Kidney epithelial cell (primary cell): ENCODE measurements at regions not wholly inside any gene's neighbourhood (a gene's known extent, or its start where the extent isn't known, plus 50 kb on each side); places are given as distances from the start of the nearest gene placed in this dataset.

ENCODE experiments used
- DNase-seq: peaks from one replicate; pipeline ENCODE4 v3.0.0-alpha.2; 2010; ENCODE audit warnings: low read depth
- H3K27me3 ChIP-seq: 2 replicates; pipeline ENCODE4 v1.6.0; 2011; ENCODE audit warnings: low read length; ENCODE audit not compliant: control insufficient read depth, insufficient read depth
- H3K36me3 ChIP-seq: 2 replicates; pipeline ENCODE4 v1.5.1; 2011; ENCODE audit warnings: low read length; ENCODE audit not compliant: control insufficient read depth, insufficient read depth
- H3K4me3 ChIP-seq: 2 replicates; pipeline ENCODE4 v1.5.1; 2011; ENCODE audit warnings: low read depth, mild to moderate bottlenecking, control low read depth, low read length
- CTCF ChIP-seq: IDR thresholded peaks from 2 replicates; pipeline ENCODE4 v1.5.1; 2011; ENCODE audit warnings: mild to moderate bottlenecking, moderate library complexity, low read length, control low read depth, inconsistent platforms; ENCODE audit not compliant: insufficient read depth, poor library complexity, severe bottlenecking

- DNase-seq, result no peak
- Histone ChIP-seq H3K4me3 (no peak overlapping the region), H3K36me3 (no peaks in the 10 kb centered on the region), H3K27me3 (no peaks in the 10 kb centered on the region)
- no peak for TF ChIP-seq CTCF
These were observed 546.9 kb upstream of the CCDC54 start for GRCh38 chr3:106830334-106830733.

DNA sequence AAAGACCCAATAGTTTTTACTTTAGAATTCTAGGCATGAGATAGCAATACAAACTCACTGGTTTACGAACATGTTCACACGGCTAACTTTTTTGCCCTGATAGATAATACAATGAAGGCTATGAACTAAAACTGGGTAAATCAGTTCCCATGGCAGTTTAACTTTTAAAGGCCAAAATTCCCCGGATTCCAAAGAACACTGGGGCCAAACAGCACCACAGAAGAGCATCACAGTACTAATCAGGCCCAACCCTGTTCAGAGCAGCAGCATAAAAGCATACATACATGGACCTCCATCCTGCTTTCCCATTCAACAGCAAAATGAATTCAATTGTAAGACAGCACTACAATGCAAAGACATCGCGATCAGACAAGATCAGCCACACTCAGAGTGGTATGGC lies 540.3 kb upstream of the CCDC54 start:
- H3K36me3 ChIP-seq, result no peaks in the 10 kb centered on the region
- no peak for DNase-seq
- no peak overlapping the region for H3K4me3 ChIP-seq
- no peak for TF ChIP-seq CTCF
- no peaks in the 10 kb centered on the region for H3K27me3 ChIP-seq

GRCh38 chr3:106837616-106838015 lies 539.6 kb upstream of the CCDC54 start:
- no peak for DNase-seq
- Histone ChIP-seq H3K4me3 (no peak overlapping the region), H3K36me3 (no peaks in the 10 kb centered on the region), H3K27me3 (no peaks in the 10 kb centered on the region)
- TF ChIP-seq CTCF, result no peak

- no peak for TF ChIP-seq CTCF
- Histone ChIP-seq H3K36me3 (no peaks in the 10 kb centered on the region), H3K4me3 (no peak overlapping the region), H3K27me3 (no peaks in the 10 kb centered on the region)
- DNase-seq, result no peak
These were observed 537.5 kb upstream of the CCDC54 start for GRCh38 chr3:106839576-106840280.

- DNase-seq, result no peak
- no peak for TF ChIP-seq CTCF
- no peaks in the 10 kb centered on the region for H3K36me3 ChIP-seq
These were observed 536.9 kb upstream of the CCDC54 start for GRCh38 chr3:106840319-106840718.

GRCh38 chr3:106842151-106842550 lies 535.1 kb upstream of the CCDC54 start:
- no peak for TF ChIP-seq CTCF
- no peaks in the 10 kb centered on the region for H3K36me3 ChIP-seq
- DNase-seq, result no peak
- no peak overlapping the region for H3K4me3 ChIP-seq
- H3K27me3 ChIP-seq, result no peaks in the 10 kb centered on the region

More at GRCh38 chr3:106840319-106840718, 536.9 kb upstream of the CCDC54 start:
- H3K4me3 ChIP-seq, result no peak overlapping the region
- no peaks in the 10 kb centered on the region for H3K27me3 ChIP-seq
